ENCODE measurements at regions not wholly inside any gene's neighbourhood (a gene's known extent, or its start where the extent isn't known, plus 50 kb on each side); places are given as distances from the start of the nearest gene placed in this dataset.
A peak's percentile ranks its signal among the peaks of the same experiment; 100 is the strongest.

GRCh38 chr13:22102271-22102670 is 431.4 kb downstream of the FGF9 start:
- DNase-seq = no peak

GRCh38 chr13:22103046-22104027 is 432.5 kb downstream of the FGF9 start:
- DNase-seq = no peak

GRCh38 chr13:22106058-22106457 is 435.2 kb downstream of the FGF9 start:
- no peak for DNase-seq

GRCh38 chr13:22107549-22107948 is 436.7 kb downstream of the FGF9 start:
- no peak for DNase-seq

GRCh38 chr13:22108283-22108942 is 437.5 kb downstream of the FGF9 start:
- no peak for DNase-seq

GRCh38 chr13:22108979-22109378 is 438.1 kb downstream of the FGF9 start:
- no peak for DNase-seq

- no peak for DNase-seq
Measured at GRCh38 chr13:22110368-22110767, 439.5 kb downstream of the FGF9 start.

GRCh38 chr13:22111152-22111783 is 440.4 kb downstream of the FGF9 start:
- DNase-seq = no peak

GRCh38 chr13:22111961-22112360 is 441.1 kb downstream of the FGF9 start:
- no peak for DNase-seq

GRCh38 chr13:22112956-22113745 is 442.3 kb downstream of the FGF9 start:
- no peak for DNase-seq

- peak; percentile 72 to 81 for DNase-seq
Measured at GRCh38 chr13:22114630-22115311, 443.9 kb downstream of the FGF9 start.

GRCh38 chr13:22118158-22118557 is 447.3 kb downstream of the FGF9 start:
- no peak for DNase-seq

GRCh38 chr13:22120646-22121045 is 449.8 kb downstream of the FGF9 start:
- no peak for DNase-seq

- DNase-seq = no peak
Measured at GRCh38 chr13:22121146-22121739, 450.4 kb downstream of the FGF9 start.

GRCh38 chr13:22126433-22127021 is 455.7 kb downstream of the FGF9 start:
- DNase-seq = no peak

- DNase-seq = no peak
Measured at GRCh38 chr13:22127277-22128164, 456.6 kb downstream of the FGF9 start.

- DNase-seq = no peak
Measured at GRCh38 chr13:22128441-22129408, 457.9 kb downstream of the FGF9 start.

GRCh38 chr13:22130254-22130653 is 459.4 kb downstream of the FGF9 start:
- no peak for DNase-seq

- DNase-seq = no peak
Measured at GRCh38 chr13:22134261-22134660, 463.4 kb downstream of the FGF9 start.

Measured in CD4-positive, alpha-beta T cell treated with Interleukin-1 beta for 1 hour (primary cell).